ENCODE measurements at regions not wholly inside any gene's neighbourhood (a gene's known extent, or its start where the extent isn't known, plus 50 kb on each side); places are given as distances from the start of the nearest gene placed in this dataset.

DNA sequence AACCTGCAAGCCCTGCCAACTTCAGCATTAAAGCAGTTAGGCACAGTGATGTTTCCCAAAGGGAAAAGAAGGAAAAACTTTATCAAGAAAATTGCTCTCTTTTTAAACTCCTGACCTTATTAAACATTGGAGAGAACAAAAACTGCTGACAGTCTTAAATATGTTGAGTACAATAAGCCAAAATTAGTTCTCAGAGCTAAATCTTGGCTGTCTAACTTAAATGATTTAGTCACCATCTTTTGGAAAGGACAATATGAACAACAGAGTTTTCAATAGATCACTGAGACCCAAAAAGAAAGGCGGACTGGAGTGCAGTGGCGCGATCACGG, 70.8 kb downstream of the DUSP6 start:
- H3K4me3 ChIP-seq (ENCODE audit: low read depth, low read length, poor library complexity, severe bottlenecking): no peak overlapping the region

GRCh38 chr12:89280833-89281538, 71.3 kb downstream of the DUSP6 start:
- Histone ChIP-seq H3K9me2 (ENCODE audit: insufficient read depth, low read length) (no peaks in the 10 kb centered on the region), H3K4me1 (ENCODE audit: insufficient read depth, low read length, poor library complexity, severe bottlenecking) (no peaks in the 10 kb centered on the region), H3K9me3 (ENCODE audit: low read length) (no peaks in the 10 kb centered on the region), H4K20me1 (ENCODE audit: insufficient read depth, low read length) (no peaks in the 10 kb centered on the region), H3K79me2 (ENCODE audit: insufficient read depth, low read depth, low read length) (no peaks in the 10 kb centered on the region), H3K27ac (ENCODE audit: low read depth, low read length, poor library complexity, severe bottlenecking) (no peak overlapping the region), H3K4me2 (ENCODE audit: low read length) (no peak overlapping the region), H3K4me3 (ENCODE audit: low read depth, low read length, poor library complexity, severe bottlenecking) (no peak overlapping the region), H3K36me3 (ENCODE audit: insufficient read depth, low read length) (no peaks in the 10 kb centered on the region), H2AFZ (ENCODE audit: low read length) (no peak overlapping the region)
- no peak for DNase-seq (ENCODE audit: low spot score)
- intact Hi-C loops (cut with micrococcal nuclease; ENCODE audit: unreplicated experiment): no loop called here
- POLR2A ChIA-PET: interaction anchor here (0.8 to 1.0 kb wide), 3 partner anchors 10 to 24 kb away, joined by 3 to 4 read pairs (median 3); no protein-coding TSS in a partner anchor
- CTCF ChIA-PET (ENCODE audit: unreplicated experiment): interaction anchor here (1.4 kb wide), 1 partner anchor 8 kb away, joined by 4 read pairs; no protein-coding TSS in a partner anchor
- TF ChIP-seq CTCF (conservative IDR thresholded peaks at IDR 0.05; ENCODE audit: low read length) (no peak), EZH2phosphoT487 (IDR thresholded peaks at IDR 0.05; ENCODE audit: borderline replicate concordance, low read depth, low read length) (no peak)
- BruUV-seq (replicated peaks): no TSS peak

More for the DNA sequence above, 70.8 kb downstream of the DUSP6 start:
- DNase-seq (ENCODE audit: low spot score): no peak
- ChIA-PET CTCF (ENCODE audit: unreplicated experiment) (interaction anchor here (1.4 kb wide), 1 partner anchor 7 kb away, joined by 4 read pairs; no protein-coding TSS in a partner anchor), POLR2A (no interaction called here)
- H3K4me1 ChIP-seq (ENCODE audit: insufficient read depth, low read length, poor library complexity, severe bottlenecking): no peaks in the 10 kb centered on the region
- no peaks in the 10 kb centered on the region for H3K36me3 ChIP-seq (ENCODE audit: insufficient read depth, low read length)
- H3K4me2 ChIP-seq (ENCODE audit: low read length): no peak overlapping the region
- H2AFZ ChIP-seq (ENCODE audit: low read length): no peak overlapping the region
- intact Hi-C loops (cut with micrococcal nuclease; ENCODE audit: unreplicated experiment): no loop called here
- no peaks in the 10 kb centered on the region for H3K9me3 ChIP-seq (ENCODE audit: low read length)
- H3K9me2 ChIP-seq (ENCODE audit: insufficient read depth, low read length): no peaks in the 10 kb centered on the region
- H3K27ac ChIP-seq (ENCODE audit: low read depth, low read length, poor library complexity, severe bottlenecking): no peak overlapping the region
- no TSS peak for BruUV-seq (replicated peaks)
- no peaks in the 10 kb centered on the region for H3K79me2 ChIP-seq (ENCODE audit: insufficient read depth, low read depth, low read length)
- TF ChIP-seq EZH2phosphoT487 (IDR thresholded peaks at IDR 0.05; ENCODE audit: borderline replicate concordance, low read depth, low read length) (no peak), CTCF (conservative IDR thresholded peaks at IDR 0.05; ENCODE audit: low read length) (no peak)
- H4K20me1 ChIP-seq (ENCODE audit: insufficient read depth, low read length): no peaks in the 10 kb centered on the region

DNA sequence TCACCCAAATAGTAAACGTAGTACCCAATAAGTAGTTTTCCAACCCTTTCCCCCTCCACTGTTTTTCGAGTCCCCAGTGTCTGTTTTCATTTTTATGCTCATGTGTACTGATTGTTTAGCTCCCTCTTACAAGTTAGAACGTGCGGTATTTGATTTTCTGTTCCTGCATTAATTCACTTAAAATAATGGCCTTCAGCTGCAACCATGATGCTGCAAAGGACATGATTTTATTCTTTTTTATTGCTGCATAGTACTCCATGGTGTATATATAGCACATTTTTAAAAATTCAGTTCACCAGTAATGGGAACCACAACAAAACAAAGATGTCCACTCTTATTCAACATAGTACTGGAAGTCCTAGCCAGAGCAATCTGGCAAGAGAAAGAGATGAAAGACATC, 72.8 kb downstream of the DUSP6 start:
- BruUV-seq (replicated peaks): no TSS peak
- ChIA-PET POLR2A (no interaction called here), CTCF (ENCODE audit: unreplicated experiment) (no interaction called here)
- Histone ChIP-seq H3K9me2 (ENCODE audit: insufficient read depth, low read length) (no peaks in the 10 kb centered on the region), H3K79me2 (ENCODE audit: insufficient read depth, low read depth, low read length) (no peaks in the 10 kb centered on the region), H3K4me2 (ENCODE audit: low read length) (no peak overlapping the region), H2AFZ (ENCODE audit: low read length) (no peak overlapping the region), H3K4me1 (ENCODE audit: insufficient read depth, low read length, poor library complexity, severe bottlenecking) (no peaks in the 10 kb centered on the region), H3K9me3 (ENCODE audit: low read length) (no peaks in the 10 kb centered on the region), H4K20me1 (ENCODE audit: insufficient read depth, low read length) (no peaks in the 10 kb centered on the region), H3K27ac (ENCODE audit: low read depth, low read length, poor library complexity, severe bottlenecking) (no peak overlapping the region), H3K4me3 (ENCODE audit: low read depth, low read length, poor library complexity, severe bottlenecking) (no peak overlapping the region), H3K36me3 (ENCODE audit: insufficient read depth, low read length) (no peaks in the 10 kb centered on the region)
- no peak for DNase-seq (ENCODE audit: low spot score)
- TF ChIP-seq EZH2phosphoT487 (IDR thresholded peaks at IDR 0.05; ENCODE audit: borderline replicate concordance, low read depth, low read length) (no peak), CTCF (conservative IDR thresholded peaks at IDR 0.05; ENCODE audit: low read length) (no peak)
- intact Hi-C loops (cut with micrococcal nuclease; ENCODE audit: unreplicated experiment): no loop called here
